ENCODE measurements at regions not wholly inside any gene's neighbourhood (a gene's known extent, or its start where the extent isn't known, plus 50 kb on each side); places are given as distances from the start of the nearest gene placed in this dataset.

DNA sequence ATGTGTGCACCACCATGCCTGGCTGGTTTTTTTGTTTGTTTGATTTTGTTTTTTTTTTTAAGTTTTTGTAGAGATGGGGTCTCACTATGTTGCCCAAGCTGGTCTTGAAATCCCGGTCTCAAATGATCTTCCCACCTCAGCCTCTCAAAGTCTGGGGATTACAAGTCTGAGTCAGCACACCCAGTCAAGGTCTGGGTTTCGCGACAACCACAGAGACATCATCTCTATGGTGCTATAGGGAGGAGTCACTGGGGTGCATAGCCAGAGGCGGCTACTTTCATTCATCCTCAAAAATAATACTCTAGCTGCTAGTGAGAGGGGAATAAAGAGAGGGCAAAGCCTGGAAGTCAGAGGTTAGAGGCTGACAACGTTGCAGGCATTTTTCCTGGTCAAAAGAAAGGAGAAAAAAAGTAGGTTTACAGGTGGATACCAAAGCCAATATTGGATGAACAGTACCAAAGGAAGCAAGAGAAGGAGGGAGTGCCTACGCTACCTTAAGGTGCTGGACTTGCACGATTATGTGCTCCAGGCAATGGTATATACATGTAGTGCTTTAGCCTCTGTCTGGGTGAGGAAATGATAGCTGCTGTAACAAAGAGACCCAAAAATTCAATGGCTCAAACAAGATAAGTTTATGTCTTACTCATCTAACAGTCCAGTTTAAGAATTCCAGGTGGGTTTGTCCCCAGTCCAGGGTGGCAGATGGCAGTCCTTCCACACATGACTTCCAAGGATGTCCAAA is 178.3 kb downstream of the SKIDA1 start:
- TF ChIP-seq POLR2AphosphoS5 (IDR thresholded peaks at IDR 0.05): no peak
- TF ChIP-seq, protein P1, sequence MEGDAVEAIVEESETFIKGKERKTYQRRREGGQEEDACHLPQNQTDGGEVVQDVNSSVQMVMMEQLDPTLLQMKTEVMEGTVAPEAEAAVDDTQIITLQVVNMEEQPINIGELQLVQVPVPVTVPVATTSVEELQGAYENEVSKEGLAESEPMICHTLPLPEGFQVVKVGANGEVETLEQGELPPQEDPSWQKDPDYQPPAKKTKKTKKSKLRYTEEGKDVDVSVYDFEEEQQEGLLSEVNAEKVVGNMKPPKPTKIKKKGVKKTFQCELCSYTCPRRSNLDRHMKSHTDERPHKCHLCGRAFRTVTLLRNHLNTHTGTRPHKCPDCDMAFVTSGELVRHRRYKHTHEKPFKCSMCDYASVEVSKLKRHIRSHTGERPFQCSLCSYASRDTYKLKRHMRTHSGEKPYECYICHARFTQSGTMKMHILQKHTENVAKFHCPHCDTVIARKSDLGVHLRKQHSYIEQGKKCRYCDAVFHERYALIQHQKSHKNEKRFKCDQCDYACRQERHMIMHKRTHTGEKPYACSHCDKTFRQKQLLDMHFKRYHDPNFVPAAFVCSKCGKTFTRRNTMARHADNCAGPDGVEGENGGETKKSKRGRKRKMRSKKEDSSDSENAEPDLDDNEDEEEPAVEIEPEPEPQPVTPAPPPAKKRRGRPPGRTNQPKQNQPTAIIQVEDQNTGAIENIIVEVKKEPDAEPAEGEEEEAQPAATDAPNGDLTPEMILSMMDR (IDR thresholded peaks at IDR 0.05 in 8 of 11, conservative IDR thresholded peaks at IDR 0.05 in 3 of 11): no peak
